Pancreas (tissue), 10 donors: ENCODE measurements at regions not wholly inside any gene's neighbourhood (a gene's known extent, or its start where the extent isn't known, plus 50 kb on each side); places are given as distances from the start of the nearest gene placed in this dataset.
A peak's percentile ranks its signal among the peaks of the same experiment; 100 is the strongest.

Source experiments
- ATAC-seq, 4 donors: fragments of 200-7000 bp; cut with Tn5 transposase; one replicate each; pipeline versions ENCODE4 v1.8.0 to v1.9.1; 2020; ENCODE audit warnings: mild to moderate bottlenecking in 4 of 4, moderate library complexity in 4 of 4
- DNase-seq, 6 donors: peaks; one replicate each; pipeline ENCODE4 v3.0.0-alpha.2; 2020
- FAIRE-seq: peaks from 2 replicates; lab custom pipeline; 2012; peaks lifted over from hg19 to GRCh38; lab: Jason Lieb, UNC
- H3K27ac ChIP-seq, 4 donors: fragments of 200-600 bp; sonication (generic); 1 replicate in 3 of 4; 2 replicates in 1 of 4; pipeline versions ENCODE4 v1.5.0 to v1.8.0; 2020
- H3K27me3 ChIP-seq, 4 donors: fragments of 200-600 bp; one replicate each; pipeline ENCODE4 v1.8.0; 2021
- H3K36me3 ChIP-seq, 3 donors: fragments of 200-600 bp; sonication (generic) in 1 of 3; one replicate each; pipeline versions ENCODE4 v1.5.0 to v1.8.0; 2020 to 2021
- H3K4me1 ChIP-seq, 3 donors: fragments of 200-600 bp; one replicate each; pipeline ENCODE4 v1.8.0; 2021
- H3K4me3 ChIP-seq, 4 donors: fragments of 200-600 bp; sonication (generic) in 2 of 4; one replicate each; pipeline versions ENCODE4 v1.5.0 to v1.8.0; 2020 to 2021
- H3K9me3 ChIP-seq, 4 donors: fragments of 200-600 bp; one replicate each; pipeline ENCODE4 v1.8.0; 2021
- WGBS, 2 donors: extraction: QIAGEN DNeasy Blood & Tissue Kit; methylation state at CpG; one replicate each; pipeline ENCODE4 v1.1.7; 2013; 5-methylcytosine and 5-hydroxymethylcytosine counted together
- intact Hi-C, 3 donors: fragments of 100-400 bp; cut with DNase I; formaldehyde crosslinking; loops; one replicate each; pipeline versions ENCODE4 v1.11.1 to v1.14.2; 2022
- TF ChIP-seq, protein P1 (sequence below), 4 donors: fragments of 200-600 bp; sonication (generic) in 3 of 4; IDR thresholded peaks; one replicate each; pipeline versions ENCODE4 v1.5.0 to v1.8.0; 2021; ENCODE audit warnings: antibody characterized with exemption in 4 of 4
- donor health status: healthy with polysubstance abuse.
- donor health status: DM: no; HTN: no; CAD: no; lungs with moderate emphysema.
- donor health status: DM: no; HTN: no; CAD: no.
- donor health status: control.
- donor health status: control.
- donor health status: Bipolar disorder and iron deficiency.
- donor health status: DM: yes; HTN: yes; CAD: no.
- donor health status: DM: no; HTN: no; CAD: no.
- donor health status: DM: no; HTN: no; CAD: no.
- donor health status: DM: yes; HTN: yes; CAD: no.

DNA sequence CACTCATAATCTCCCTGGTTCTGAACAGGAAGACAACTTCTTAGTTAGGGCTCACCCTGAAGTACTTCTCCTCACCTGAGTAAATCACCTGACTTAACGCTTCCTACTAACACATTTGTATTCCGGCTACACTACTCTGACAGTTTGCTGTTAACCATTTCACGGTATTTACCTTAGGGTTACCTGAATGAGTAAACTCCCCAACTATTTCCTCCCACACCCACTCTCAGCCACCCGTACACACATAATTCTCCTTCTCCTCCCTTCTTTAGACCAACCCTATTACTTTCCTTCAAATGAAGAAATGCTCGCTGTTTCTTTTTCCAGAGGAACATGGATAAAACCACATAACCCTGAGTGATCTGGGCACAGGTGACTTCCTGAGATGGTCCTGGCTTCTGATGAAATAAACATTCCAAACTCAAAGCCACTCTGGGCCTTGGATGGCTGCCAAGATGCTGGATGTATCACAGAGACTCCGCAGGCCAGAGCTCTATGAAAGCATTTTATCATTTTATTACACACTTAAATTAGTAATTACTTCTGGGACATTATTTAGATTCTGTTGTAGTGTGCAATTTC lies 183.6 kb upstream of the ATP11B start:
- DNase-seq (peak in 5 of 6 donors; percentile 6 to 60 (median 27)), FAIRE-seq (no peak)

DNA sequence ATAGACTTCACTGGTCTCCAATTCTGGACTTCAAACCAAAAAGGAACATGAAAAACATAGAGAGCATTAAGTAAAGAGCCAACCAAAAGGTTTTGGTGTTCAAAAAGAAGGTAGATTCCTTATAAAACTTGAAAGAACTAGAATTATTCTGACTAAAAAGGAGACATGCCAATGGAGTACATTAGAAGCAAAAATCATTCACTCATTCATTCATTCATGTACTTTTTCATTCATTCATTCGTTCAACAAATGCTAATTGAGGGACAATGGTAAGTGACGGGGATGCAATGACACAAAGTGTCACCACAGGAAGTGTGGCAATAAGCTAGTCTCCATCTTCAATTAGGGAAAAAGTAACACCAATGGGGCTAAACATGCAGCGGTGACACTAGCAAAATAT lies 181.0 kb upstream of the ATP11B start:
- FAIRE-seq, result no peak
- 80 to 90% methylated on average over 3 of the region's 3 CpGs for WGBS, 2 donors
- no peaks in the 10 kb centered on the region for H3K4me1 ChIP-seq
- intact Hi-C loops, result no loop called here
- DNase-seq, result no peak
- H3K4me3 ChIP-seq, result no peak overlapping the region
- no peak for ATAC-seq
- no peaks in the 10 kb centered on the region for H3K9me3 ChIP-seq
- H3K36me3 ChIP-seq, result no peaks in the 10 kb centered on the region
- H3K27me3 ChIP-seq, result no peaks in the 10 kb centered on the region
- no peak overlapping the region for H3K27ac ChIP-seq
- TF ChIP-seq, protein P1, sequence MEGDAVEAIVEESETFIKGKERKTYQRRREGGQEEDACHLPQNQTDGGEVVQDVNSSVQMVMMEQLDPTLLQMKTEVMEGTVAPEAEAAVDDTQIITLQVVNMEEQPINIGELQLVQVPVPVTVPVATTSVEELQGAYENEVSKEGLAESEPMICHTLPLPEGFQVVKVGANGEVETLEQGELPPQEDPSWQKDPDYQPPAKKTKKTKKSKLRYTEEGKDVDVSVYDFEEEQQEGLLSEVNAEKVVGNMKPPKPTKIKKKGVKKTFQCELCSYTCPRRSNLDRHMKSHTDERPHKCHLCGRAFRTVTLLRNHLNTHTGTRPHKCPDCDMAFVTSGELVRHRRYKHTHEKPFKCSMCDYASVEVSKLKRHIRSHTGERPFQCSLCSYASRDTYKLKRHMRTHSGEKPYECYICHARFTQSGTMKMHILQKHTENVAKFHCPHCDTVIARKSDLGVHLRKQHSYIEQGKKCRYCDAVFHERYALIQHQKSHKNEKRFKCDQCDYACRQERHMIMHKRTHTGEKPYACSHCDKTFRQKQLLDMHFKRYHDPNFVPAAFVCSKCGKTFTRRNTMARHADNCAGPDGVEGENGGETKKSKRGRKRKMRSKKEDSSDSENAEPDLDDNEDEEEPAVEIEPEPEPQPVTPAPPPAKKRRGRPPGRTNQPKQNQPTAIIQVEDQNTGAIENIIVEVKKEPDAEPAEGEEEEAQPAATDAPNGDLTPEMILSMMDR (IDR thresholded peaks at IDR 0.05), result no peak

More for the DNA sequence above, 183.6 kb upstream of the ATP11B start:
- WGBS, 2 donors, result 48 to 50% methylated on average over 6 of the region's 6 CpGs
- H3K4me3 ChIP-seq, result no peak overlapping the region
- TF ChIP-seq, protein P1 (IDR thresholded peaks at IDR 0.05), result no peak
- peaks cover 0 to 10% (median 6%) of the 10 kb centered on the region in 3 donors for H3K4me1 ChIP-seq
- H3K9me3 ChIP-seq, result no peaks in the 10 kb centered on the region
- no peaks in the 10 kb centered on the region for H3K36me3 ChIP-seq
- intact Hi-C loops, result no loop called here
- no peak overlapping the region for H3K27ac ChIP-seq
- peak in 3 of 4 donors; percentile 16 to 47 (median 18) for ATAC-seq
- H3K27me3 ChIP-seq, result no peaks in the 10 kb centered on the region

DNA sequence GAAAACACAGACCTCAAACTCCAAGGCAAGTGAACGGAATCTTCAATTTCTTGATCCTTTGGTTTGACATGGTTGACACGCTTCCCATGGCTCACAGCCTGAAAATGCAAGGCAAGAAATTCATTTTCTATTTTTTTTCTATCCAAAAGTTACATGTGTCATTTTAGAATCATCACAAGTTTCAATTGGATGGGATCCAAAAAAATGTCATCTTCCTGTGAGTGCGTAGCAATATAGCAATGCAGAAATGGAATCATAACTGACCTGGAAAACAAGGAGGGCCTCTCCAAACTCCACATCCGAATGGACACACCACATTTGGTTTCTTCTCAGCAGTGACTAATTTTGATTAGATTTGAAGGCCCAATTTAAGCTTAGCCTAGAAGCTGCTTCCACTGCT lies 175.8 kb upstream of the ATP11B start:
- WGBS, 2 donors, result 74 to 81% methylated on average over 4 of the region's 4 CpGs

DNA sequence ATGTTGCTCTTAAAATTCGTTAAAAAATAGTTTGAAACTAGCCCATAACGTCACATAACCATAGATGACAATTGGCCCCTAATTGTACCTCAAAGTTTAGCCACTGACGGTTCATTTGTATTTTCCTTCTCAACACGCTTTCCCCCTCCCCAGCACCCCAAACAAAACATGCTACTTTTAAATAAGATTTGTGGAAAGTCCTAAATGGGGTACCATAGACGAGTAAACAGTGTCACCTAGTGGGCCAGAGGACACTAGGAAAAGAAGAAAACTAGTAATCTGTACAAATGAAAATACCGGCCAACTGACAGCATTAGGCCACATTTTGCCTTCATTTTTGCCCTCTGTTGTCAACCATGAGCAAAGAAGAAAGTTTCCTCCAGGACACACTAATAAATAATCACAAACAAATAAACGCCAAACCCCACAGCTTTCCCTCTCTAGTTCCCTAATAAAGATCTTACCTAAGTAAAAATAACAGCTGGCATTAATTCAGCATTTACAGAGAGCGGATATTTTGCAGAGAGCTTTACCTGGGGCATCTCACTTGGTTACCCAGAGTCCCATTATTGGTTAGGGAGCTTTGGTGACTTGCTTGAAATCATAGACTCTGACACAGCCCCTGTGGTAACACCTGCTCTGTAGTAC lies 175.1 kb upstream of the ATP11B start:
- ATAC-seq (peak in 3 of 4 donors; percentile 60 to 64 (median 62)), DNase-seq (no peak), FAIRE-seq (no peak)
- TF ChIP-seq, protein P1 (IDR thresholded peaks at IDR 0.05), result peak in 2 of 4 donors; percentile 19 to 28
- H3K4me1 ChIP-seq, result no peaks in the 10 kb centered on the region
- 40 to 52% methylated on average over 8 of the region's 8 CpGs for WGBS, 2 donors
- H3K27ac ChIP-seq, result no peak overlapping the region
- intact Hi-C loops, result no loop called here
- H3K4me3 ChIP-seq, result no peak overlapping the region
- H3K36me3 ChIP-seq, result no peaks in the 10 kb centered on the region
- H3K9me3 ChIP-seq, result no peaks in the 10 kb centered on the region
- H3K27me3 ChIP-seq, result no peaks in the 10 kb centered on the region

More for the DNA sequence above, 175.8 kb upstream of the ATP11B start:
- DNase-seq (no peak), FAIRE-seq (no peak), ATAC-seq (no peak)
- Histone ChIP-seq H3K4me1 (no peaks in the 10 kb centered on the region), H3K9me3 (no peaks in the 10 kb centered on the region), H3K27me3 (no peaks in the 10 kb centered on the region), H3K27ac (no peak overlapping the region), H3K36me3 (no peaks in the 10 kb centered on the region), H3K4me3 (no peak overlapping the region)
- TF ChIP-seq, protein P1 (IDR thresholded peaks at IDR 0.05), result no peak
- intact Hi-C loops, result no loop called here
